NT2/D1 (cell line): ENCODE measurements at regions not wholly inside any gene's neighbourhood (a gene's known extent, or its start where the extent isn't known, plus 50 kb on each side); places are given as distances from the start of the nearest gene placed in this dataset.

ENCODE experiments used
- SUZ12 ChIP-seq: IDR thresholded peaks from 2 replicates; pipeline ENCODE4 v1.6.1; 2011; ENCODE audit not compliant: insufficient read length, insufficient read depth; ENCODE audit errors: extremely low read depth
- YY1 ChIP-seq: IDR thresholded peaks from 2 replicates; pipeline ENCODE4 v1.6.1; 2011; ENCODE audit not compliant: insufficient read length, insufficient read depth

DNA sequence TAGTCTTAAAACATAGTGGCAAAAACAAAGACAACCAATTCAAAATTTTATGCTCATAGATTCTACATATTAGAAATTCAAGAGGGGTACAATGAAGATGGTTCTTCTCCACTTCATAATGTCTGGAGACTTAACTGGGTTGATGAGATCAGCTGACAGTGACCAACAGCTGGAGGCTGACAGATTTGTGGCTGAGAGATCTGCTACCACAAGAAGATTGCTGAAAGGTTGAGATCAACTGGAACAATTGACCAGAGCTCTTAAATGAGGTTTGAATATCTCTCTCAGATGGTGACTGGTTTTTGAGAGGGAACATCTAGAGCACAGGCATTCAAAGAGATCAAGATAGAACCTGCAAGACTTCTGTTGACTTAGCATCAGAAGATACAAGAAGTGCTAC, 254.1 kb upstream of the ARPP21 start:
- TF ChIP-seq SUZ12 (no peak), YY1 (no peak)
